NOMO-1 treated with DMSO at 0.1 percent for 48 hours (cell line): ENCODE measurements at regions not wholly inside any gene's neighbourhood (a gene's known extent, or its start where the extent isn't known, plus 50 kb on each side); places are given as distances from the start of the nearest gene placed in this dataset.
"Not testable (repeated sequence)": the region's sequence is repeated elsewhere in the genome, so short reads cannot be mapped to it uniquely, and the experiment has no call there.

ENCODE experiments used
- DNase-seq: peaks from one replicate; lab custom pipeline; 2025; ENCODE audit not compliant: unreplicated experiment; lab: John Stamatoyannopoulos, UW

GRCh38 chr10:21366108-21366507 is 159.4 kb downstream of the SKIDA1 start:
- DNase-seq = not testable (repeated sequence)

GRCh38 chr10:21364196-21365114 is 161.0 kb downstream of the SKIDA1 start:
- DNase-seq = no peak

- no peak for DNase-seq
Observed at GRCh38 chr10:21363731-21364104, 161.8 kb downstream of the SKIDA1 start.

GRCh38 chr10:21363092-21363730 is 162.3 kb downstream of the SKIDA1 start:
- no peak for DNase-seq

- DNase-seq = no peak
Observed at GRCh38 chr10:21359202-21359601, 166.3 kb downstream of the SKIDA1 start.

GRCh38 chr10:21355591-21356011 is 169.9 kb downstream of the SKIDA1 start:
- DNase-seq = no peak

GRCh38 chr10:21352886-21353285 is 172.6 kb downstream of the SKIDA1 start:
- no peak for DNase-seq

- DNase-seq = peak; percentile 7
Observed at GRCh38 chr10:21351594-21351993, 173.9 kb downstream of the SKIDA1 start.

GRCh38 chr10:21349912-21350286 is 175.6 kb downstream of the SKIDA1 start:
- no peak for DNase-seq

GRCh38 chr10:21347785-21348170 is 177.7 kb downstream of the SKIDA1 start:
- DNase-seq = no peak

- DNase-seq = no peak
Observed at GRCh38 chr10:21347043-21347784, 178.3 kb downstream of the SKIDA1 start.

GRCh38 chr10:21343087-21343486 is 182.4 kb downstream of the SKIDA1 start:
- DNase-seq = no peak

GRCh38 chr10:21342499-21342898 is 183.0 kb downstream of the SKIDA1 start:
- DNase-seq = not testable (repeated sequence)

- DNase-seq = no peak
Observed at GRCh38 chr10:21340331-21340730, 185.2 kb downstream of the SKIDA1 start.

GRCh38 chr10:21337171-21337792 is 188.2 kb downstream of the SKIDA1 start:
- DNase-seq = no peak

- peak; percentile 23 for DNase-seq
Observed at GRCh38 chr10:21336476-21337170, 188.9 kb downstream of the SKIDA1 start.

GRCh38 chr10:21334891-21335696 is 190.4 kb downstream of the SKIDA1 start:
- DNase-seq = no peak

GRCh38 chr10:21330628-21331020 is 194.9 kb downstream of the SKIDA1 start:
- no peak for DNase-seq

GRCh38 chr10:21329995-21330627 is 195.4 kb downstream of the SKIDA1 start:
- DNase-seq = peak; percentile 29
